Tibial artery (tissue), 4 donors: ENCODE measurements at regions not wholly inside any gene's neighbourhood (a gene's known extent, or its start where the extent isn't known, plus 50 kb on each side); places are given as distances from the start of the nearest gene placed in this dataset.

Source experiments
- DNase-seq, 2 donors: peaks; one replicate each; pipeline ENCODE4 v3.0.0-alpha.2; 2019
- H3K27ac ChIP-seq, 2 donors: fragments of 200-600 bp; sonication (generic) in 1 of 2; 1 replicate in 1 of 2; 2 replicates in 1 of 2; pipeline ENCODE4 v1.5.1; 2018 to 2019; ENCODE audit warnings: mild to moderate bottlenecking in 1 of 2
- H3K27me3 ChIP-seq, 2 donors: fragments of 200-600 bp; sonication (generic) in 1 of 2; one replicate each; pipeline versions ENCODE4 v1.5.1 to v1.6.0; 2016 to 2019
- H3K36me3 ChIP-seq, 3 donors: fragments of 200-600 bp; sonication (generic) in 2 of 3; one replicate each; pipeline ENCODE4 v1.5.1; 2016 to 2019; ENCODE audit warnings: mild to moderate bottlenecking in 2 of 3
- H3K4me1 ChIP-seq, 4 donors: fragments of 200-600 bp; sonication (generic) in 2 of 4; 1 replicate in 3 of 4; 2 replicates in 1 of 4; pipeline ENCODE4 v1.5.1; 2016 to 2019
- H3K4me3 ChIP-seq, 2 donors: fragments of 200-600 bp; sonication (generic) in 1 of 2; 1 replicate in 1 of 2; 2 replicates in 1 of 2; pipeline ENCODE4 v1.5.1; 2018 to 2019; ENCODE audit warnings: mild to moderate bottlenecking in 2 of 2
- H3K9me3 ChIP-seq, 3 donors: fragments of 200-600 bp; sonication (generic) in 1 of 3; one replicate each; pipeline ENCODE4 v1.5.1; 2016 to 2019
- intact Hi-C: fragments of 100-400 bp; cut with DNase I; formaldehyde crosslinking; loops from one replicate; pipeline ENCODE4 v1.15.0; 2023; ENCODE audit warnings: low total_unique reads
- TF ChIP-seq, protein P1 (sequence below), 2 experiments: fragments of 200-600 bp in 1 of 2; fragments of 450-650 bp in 1 of 2; IDR thresholded peaks; one replicate each; pipeline ENCODE4 v1.5.1; 2017 to 2019; ENCODE audit warnings: antibody characterized with exemption in 2 of 2, mild to moderate bottlenecking in 1 of 2, moderate library complexity in 1 of 2

DNA sequence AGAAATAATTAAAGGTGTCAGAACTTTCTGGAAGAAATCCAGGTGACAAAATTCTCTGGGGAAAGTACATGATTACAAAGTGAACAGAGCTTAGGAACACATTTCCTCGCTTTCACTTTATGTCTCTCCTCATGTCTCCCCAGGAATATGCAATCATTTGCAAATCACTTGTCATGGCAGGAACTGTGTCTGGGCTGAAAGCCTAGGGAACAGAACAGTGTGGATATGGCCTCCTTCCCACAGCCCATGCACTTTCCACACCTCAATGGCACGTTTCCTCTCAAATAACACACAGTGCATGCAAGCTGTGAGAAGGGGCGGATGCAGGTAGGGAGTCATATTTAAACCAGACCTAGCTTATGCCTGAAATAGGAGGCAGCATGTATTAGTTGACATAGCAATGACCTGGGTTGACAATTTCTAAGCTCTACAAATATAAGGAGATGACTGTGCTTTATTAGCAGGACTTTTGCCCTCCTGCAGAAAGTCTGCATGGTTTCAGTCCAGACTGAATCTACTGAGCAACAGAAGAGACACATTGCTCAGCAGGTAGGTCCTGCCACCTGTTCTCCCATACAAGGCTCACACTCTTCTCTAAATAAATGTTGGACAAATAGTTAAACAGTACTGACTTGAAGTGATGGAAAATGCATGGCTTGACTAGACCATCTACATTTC, 236.0 kb upstream of the ELAC2 start:
- TF ChIP-seq, protein P1, sequence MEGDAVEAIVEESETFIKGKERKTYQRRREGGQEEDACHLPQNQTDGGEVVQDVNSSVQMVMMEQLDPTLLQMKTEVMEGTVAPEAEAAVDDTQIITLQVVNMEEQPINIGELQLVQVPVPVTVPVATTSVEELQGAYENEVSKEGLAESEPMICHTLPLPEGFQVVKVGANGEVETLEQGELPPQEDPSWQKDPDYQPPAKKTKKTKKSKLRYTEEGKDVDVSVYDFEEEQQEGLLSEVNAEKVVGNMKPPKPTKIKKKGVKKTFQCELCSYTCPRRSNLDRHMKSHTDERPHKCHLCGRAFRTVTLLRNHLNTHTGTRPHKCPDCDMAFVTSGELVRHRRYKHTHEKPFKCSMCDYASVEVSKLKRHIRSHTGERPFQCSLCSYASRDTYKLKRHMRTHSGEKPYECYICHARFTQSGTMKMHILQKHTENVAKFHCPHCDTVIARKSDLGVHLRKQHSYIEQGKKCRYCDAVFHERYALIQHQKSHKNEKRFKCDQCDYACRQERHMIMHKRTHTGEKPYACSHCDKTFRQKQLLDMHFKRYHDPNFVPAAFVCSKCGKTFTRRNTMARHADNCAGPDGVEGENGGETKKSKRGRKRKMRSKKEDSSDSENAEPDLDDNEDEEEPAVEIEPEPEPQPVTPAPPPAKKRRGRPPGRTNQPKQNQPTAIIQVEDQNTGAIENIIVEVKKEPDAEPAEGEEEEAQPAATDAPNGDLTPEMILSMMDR (IDR thresholded peaks at IDR 0.05): no peak
- no peaks in the 10 kb centered on the region for H3K4me1 ChIP-seq

GRCh38 chr17:13244513-13244912, 226.7 kb upstream of the ELAC2 start:
- no peak overlapping the region for H3K4me3 ChIP-seq
- no peaks in the 10 kb centered on the region for H3K36me3 ChIP-seq
- H3K27me3 ChIP-seq: no peaks in the 10 kb centered on the region
- H3K27ac ChIP-seq: no peak overlapping the region
- no peaks in the 10 kb centered on the region for H3K9me3 ChIP-seq
- no peaks in the 10 kb centered on the region for H3K4me1 ChIP-seq
- TF ChIP-seq, protein P1 (IDR thresholded peaks at IDR 0.05): no peak
- DNase-seq: no peak
- intact Hi-C loops: no loop called here

More for the DNA sequence above, 236.0 kb upstream of the ELAC2 start:
- intact Hi-C loops: no loop called here
- DNase-seq: no peak
- no peaks in the 10 kb centered on the region for H3K36me3 ChIP-seq
- no peaks in the 10 kb centered on the region for H3K27me3 ChIP-seq
- no peak overlapping the region for H3K27ac ChIP-seq
- H3K4me3 ChIP-seq: no peak overlapping the region
- peaks cover 0 to 6% (median 0%) of the 10 kb centered on the region in 3 donors for H3K9me3 ChIP-seq

DNA sequence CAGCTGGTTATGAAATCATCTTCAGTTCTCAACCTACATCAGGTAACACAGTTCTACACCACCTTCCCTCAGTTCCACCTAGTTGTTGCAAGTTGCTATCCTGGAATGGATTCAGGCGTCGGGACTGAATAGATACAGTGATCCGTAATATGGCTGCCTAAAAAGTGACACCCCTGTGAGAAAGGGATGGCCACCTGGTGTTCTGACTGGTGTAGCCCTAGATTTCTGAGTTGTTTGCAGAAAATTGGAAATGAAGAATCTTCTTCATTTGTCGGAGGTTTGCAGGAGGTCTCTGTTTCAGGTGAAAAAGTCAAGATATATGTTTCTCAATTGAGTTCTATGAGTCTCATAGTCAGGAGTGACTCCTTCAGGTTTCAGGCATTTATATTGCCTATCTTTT, 225.8 kb upstream of the ELAC2 start:
- no peak for DNase-seq
- no peaks in the 10 kb centered on the region for H3K4me1 ChIP-seq
- no peaks in the 10 kb centered on the region for H3K36me3 ChIP-seq
- H3K27ac ChIP-seq: no peak overlapping the region
- no peaks in the 10 kb centered on the region for H3K27me3 ChIP-seq
- intact Hi-C loops: no loop called here
- TF ChIP-seq, protein P1 (IDR thresholded peaks at IDR 0.05): no peak
- H3K4me3 ChIP-seq: no peak overlapping the region
- no peaks in the 10 kb centered on the region for H3K9me3 ChIP-seq

- Histone ChIP-seq H3K36me3 (no peaks in the 10 kb centered on the region), H3K27ac (no peak overlapping the region), H3K27me3 (no peaks in the 10 kb centered on the region), H3K9me3 (no peaks in the 10 kb centered on the region), H3K4me1 (no peaks in the 10 kb centered on the region), H3K4me3 (no peak overlapping the region)
- no peak for DNase-seq
- TF ChIP-seq, protein P1 (IDR thresholded peaks at IDR 0.05): no peak
- intact Hi-C loops: no loop called here
These were observed 223.0 kb upstream of the ELAC2 start for GRCh38 chr17:13240851-13241250.

- TF ChIP-seq, protein P1 (IDR thresholded peaks at IDR 0.05): no peak
- no peak for DNase-seq
- Histone ChIP-seq H3K4me3 (no peak overlapping the region), H3K27ac (no peak overlapping the region), H3K36me3 (no peaks in the 10 kb centered on the region), H3K4me1 (no peaks in the 10 kb centered on the region), H3K27me3 (no peaks in the 10 kb centered on the region), H3K9me3 (no peaks in the 10 kb centered on the region)
- intact Hi-C loops: no loop called here
These were observed 212.8 kb upstream of the ELAC2 start for GRCh38 chr17:13230350-13231264.
